Nephron (organoid): ENCODE measurements at regions not wholly inside any gene's neighbourhood (a gene's known extent, or its start where the extent isn't known, plus 50 kb on each side); places are given as distances from the start of the nearest gene placed in this dataset.
A peak's percentile ranks its signal among the peaks of the same experiment; 100 is the strongest.

Experiments
- H3K27ac Mint-ChIP-seq, 3 experiments: 2 replicates each; pipeline ENCODE4 v1.8.0; 2020; ENCODE audit warnings: mixed read lengths in 3 of 3, mild to moderate bottlenecking in 2 of 3, moderate library complexity in 1 of 3
- H3K27me3 Mint-ChIP-seq: 2 replicates; pipeline ENCODE4 v1.8.0; 2021; ENCODE audit warnings: low read depth, mild to moderate bottlenecking, moderate library complexity, mixed read lengths
- H3K36me3 Mint-ChIP-seq: 2 replicates; pipeline ENCODE4 v1.8.0; 2020; ENCODE audit warnings: low read depth, mixed read lengths
- H3K4me1 Mint-ChIP-seq: 2 replicates; pipeline ENCODE4 v1.8.0; 2020; ENCODE audit warnings: mixed read lengths
- H3K4me3 Mint-ChIP-seq, 3 experiments: 2 replicates each; pipeline ENCODE4 v1.8.0; 2020; ENCODE audit warnings: mild to moderate bottlenecking in 3 of 3, mixed read lengths in 3 of 3, moderate library complexity in 2 of 3
- H3K9me3 Mint-ChIP-seq: 2 replicates; pipeline ENCODE4 v1.8.0; 2020; ENCODE audit warnings: mixed read lengths
- CTCF ChIP-seq, 3 experiments: fragments of 200-600 bp; sonication (generic); IDR thresholded peaks; one replicate each; pipeline ENCODE4 v1.5.0; 2021; ENCODE audit warnings: antibody characterized with exemption in 3 of 3; ENCODE audit not compliant: unreplicated experiment in 3 of 3

- Mint-ChIP-seq H3K9me3 (peaks cover 10% of the 10 kb centered on the region), H3K27me3 (peaks cover 17% of the 10 kb centered on the region), H3K4me3 (no peak overlapping the region), H3K27ac (no peak overlapping the region), H3K4me1 (peaks cover 6% of the 10 kb centered on the region), H3K36me3 (no peaks in the 10 kb centered on the region)
- TF ChIP-seq CTCF (IDR thresholded peaks at IDR 0.05; ENCODE audit: unreplicated experiment in 3 of 3): no peak
These were observed 142.4 kb downstream of the OLFM1 start for GRCh38 chr9:135229701-135230385.

DNA sequence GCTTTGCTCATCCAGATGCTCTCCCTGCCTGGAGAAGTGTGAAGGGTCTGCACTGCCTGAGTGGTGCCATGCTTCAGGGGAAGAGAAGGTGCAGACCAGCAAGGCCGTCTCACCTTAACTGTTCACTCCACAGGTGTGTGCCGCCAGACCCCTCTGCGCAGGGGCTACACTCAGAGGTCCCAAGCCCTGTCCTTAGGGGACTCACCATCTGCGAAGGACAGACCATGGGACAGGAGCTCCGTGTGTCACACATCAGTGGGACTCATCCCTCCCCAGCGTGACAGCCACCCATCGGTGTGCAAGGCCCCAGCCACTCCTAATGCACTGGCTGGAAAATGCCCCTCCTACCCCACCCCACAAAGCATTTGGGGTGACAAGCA, 142.9 kb downstream of the OLFM1 start:
- TF ChIP-seq CTCF (IDR thresholded peaks at IDR 0.05; ENCODE audit: unreplicated experiment in 3 of 3): no peak
- Mint-ChIP-seq H3K27ac (peak overlapping the region in 1 of 3 experiments; percentile 15), H3K4me3 (no peak overlapping the region), H3K4me1 (peaks cover 6% of the 10 kb centered on the region), H3K27me3 (peaks cover 17% of the 10 kb centered on the region), H3K36me3 (no peaks in the 10 kb centered on the region), H3K9me3 (peaks cover 10% of the 10 kb centered on the region)

DNA sequence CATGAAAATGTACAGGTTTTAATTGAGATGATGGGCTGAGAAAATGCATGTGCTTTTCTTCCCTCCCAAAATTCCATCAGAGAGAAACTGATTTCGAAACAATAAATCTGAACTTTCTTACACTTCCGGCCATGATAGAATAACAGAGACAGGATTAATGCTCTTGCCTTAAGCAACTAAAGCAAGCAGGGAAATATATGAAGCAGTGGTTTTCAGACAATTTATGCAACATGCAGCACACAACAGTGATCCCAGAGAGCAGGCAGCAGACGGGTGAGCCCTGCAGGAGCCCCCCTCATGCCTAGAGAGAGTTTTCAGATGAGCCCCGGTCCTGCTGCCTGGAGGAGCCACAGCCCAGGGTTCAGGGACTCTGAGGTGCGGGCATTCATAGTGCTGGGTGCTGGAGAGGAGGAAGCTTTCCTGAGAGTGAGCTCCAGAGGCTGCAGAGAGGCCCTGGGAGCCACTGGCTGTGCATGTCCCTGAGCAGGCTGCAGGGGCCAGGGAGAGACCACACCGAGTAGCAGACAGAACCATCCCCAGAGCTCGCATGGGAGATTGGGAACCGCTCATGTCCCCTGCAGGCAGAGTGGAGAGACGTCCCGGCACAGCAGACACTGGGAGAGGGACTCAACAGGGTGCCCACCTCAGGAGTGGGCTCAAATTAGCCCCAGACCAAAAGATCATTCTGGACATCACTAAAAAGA, 143.5 kb downstream of the OLFM1 start:
- Mint-ChIP-seq H3K36me3 (no peaks in the 10 kb centered on the region), H3K27ac (peak overlapping the region in 1 of 3 experiments; percentile 15), H3K4me3 (no peak overlapping the region), H3K9me3 (peaks cover 10% of the 10 kb centered on the region), H3K4me1 (peaks cover 6% of the 10 kb centered on the region), H3K27me3 (peaks cover 21% of the 10 kb centered on the region)
- TF ChIP-seq CTCF (IDR thresholded peaks at IDR 0.05; ENCODE audit: unreplicated experiment in 3 of 3): no peak

DNA sequence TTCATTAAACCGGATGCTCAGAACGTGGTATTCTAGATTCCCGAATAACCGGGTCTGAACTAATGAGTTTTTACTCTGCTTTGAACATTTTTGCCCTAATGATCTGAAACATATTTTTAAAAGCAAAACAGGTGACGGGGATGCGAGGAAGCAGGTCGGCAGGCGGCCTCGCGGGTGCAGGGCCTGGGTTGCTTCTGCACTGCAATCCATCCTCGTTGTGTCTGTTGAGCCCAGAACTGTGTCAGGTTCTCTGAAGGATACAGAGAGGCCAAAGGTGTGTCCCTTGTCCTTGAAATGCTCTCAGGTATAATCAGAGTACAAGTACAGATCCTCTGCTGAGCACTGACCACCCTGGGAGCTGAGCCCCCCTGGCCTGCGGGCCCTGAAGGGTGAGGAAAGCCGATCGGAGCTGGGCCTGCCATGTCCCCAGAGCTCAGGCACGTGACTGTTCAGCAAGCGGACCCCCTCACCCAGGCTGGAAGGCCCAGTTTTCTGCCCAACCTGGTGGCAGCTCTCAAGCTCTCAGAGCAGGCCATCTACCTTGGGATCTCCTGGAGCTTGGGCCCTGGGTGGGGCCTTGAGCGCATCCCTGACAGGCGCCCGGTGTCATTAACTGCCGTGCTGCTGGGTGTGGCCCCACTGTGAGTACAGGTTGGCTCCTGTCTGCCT, 151.8 kb downstream of the OLFM1 start:
- Mint-ChIP-seq H3K36me3 (no peaks in the 10 kb centered on the region), H3K4me3 (no peak overlapping the region), H3K27ac (no peak overlapping the region), H3K4me1 (peaks cover 7% of the 10 kb centered on the region), H3K9me3 (peaks cover 1% of the 10 kb centered on the region), H3K27me3 (peaks cover 21% of the 10 kb centered on the region)
- no peak for TF ChIP-seq CTCF (IDR thresholded peaks at IDR 0.05; ENCODE audit: unreplicated experiment in 3 of 3)

- Mint-ChIP-seq H3K9me3 (no peaks in the 10 kb centered on the region), H3K27me3 (peaks cover 25% of the 10 kb centered on the region), H3K36me3 (no peaks in the 10 kb centered on the region), H3K27ac (no peak overlapping the region), H3K4me3 (no peak overlapping the region), H3K4me1 (peaks cover 7% of the 10 kb centered on the region)
- no peak for TF ChIP-seq CTCF (IDR thresholded peaks at IDR 0.05; ENCODE audit: unreplicated experiment in 3 of 3)
These were observed 152.3 kb downstream of the OLFM1 start for GRCh38 chr9:135239769-135240141.
